ENCODE measurements at regions not wholly inside any gene's neighbourhood (a gene's known extent, or its start where the extent isn't known, plus 50 kb on each side); places are given as distances from the start of the nearest gene placed in this dataset.
"Not testable (repeated sequence)": the region's sequence is repeated elsewhere in the genome, so short reads cannot be mapped to it uniquely, and the experiment has no call there.

- CTCF ChIA-PET; H3K4me1 Mint-ChIP-seq; H3K27ac Mint-ChIP-seq; H3K36me3 Mint-ChIP-seq (ENCODE audit: low read depth); H3K27me3 Mint-ChIP-seq; POLR2A ChIA-PET; DNase-seq; H3K4me3 Mint-ChIP-seq: not testable (repeated sequence)
- peaks cover 13% of the 10 kb centered on the region for H3K9me3 Mint-ChIP-seq
Measured at GRCh38 chr21:10442018-10442417, 79.4 kb upstream of the TPTE start.

- CTCF ChIA-PET; H3K36me3 Mint-ChIP-seq (ENCODE audit: low read depth); H3K4me3 Mint-ChIP-seq; H3K27me3 Mint-ChIP-seq; H3K27ac Mint-ChIP-seq; H3K9me3 Mint-ChIP-seq; H3K4me1 Mint-ChIP-seq; POLR2A ChIA-PET; DNase-seq: not testable (repeated sequence)
Measured at GRCh38 chr21:10445685-10446084, 75.7 kb upstream of the TPTE start.

DNA sequence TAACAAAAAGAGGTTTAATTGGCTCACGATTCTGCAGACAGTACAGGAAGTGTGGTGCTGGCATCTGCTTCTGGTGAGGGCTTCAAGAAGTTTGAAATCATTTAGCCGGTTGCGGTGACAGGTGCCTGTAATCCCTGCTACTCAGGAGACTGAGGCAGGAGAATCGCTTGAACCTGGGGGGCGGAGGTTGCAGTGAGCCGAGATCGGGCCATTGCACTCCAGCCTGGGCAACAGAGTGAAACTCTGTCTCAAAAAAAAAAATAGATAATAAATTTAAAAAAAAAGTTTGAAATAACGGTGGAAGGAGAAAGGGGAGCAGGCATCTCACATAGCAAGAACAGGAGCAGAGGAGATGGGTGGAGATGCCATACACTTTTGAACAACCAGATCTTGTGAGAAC lies 71.9 kb upstream of the TPTE start:
- H3K4me3 Mint-ChIP-seq; H3K27ac Mint-ChIP-seq; H3K36me3 Mint-ChIP-seq (ENCODE audit: low read depth); POLR2A ChIA-PET; H3K4me1 Mint-ChIP-seq; DNase-seq; CTCF ChIA-PET; H3K27me3 Mint-ChIP-seq: not testable (repeated sequence)
- peaks cover 16% of the 10 kb centered on the region for H3K9me3 Mint-ChIP-seq

GRCh38 chr21:10451274-10451673 lies 70.1 kb upstream of the TPTE start:
- H3K27ac Mint-ChIP-seq; H3K27me3 Mint-ChIP-seq; POLR2A ChIA-PET; H3K4me3 Mint-ChIP-seq; H3K4me1 Mint-ChIP-seq; DNase-seq; H3K36me3 Mint-ChIP-seq (ENCODE audit: low read depth); H3K9me3 Mint-ChIP-seq; CTCF ChIA-PET: not testable (repeated sequence)

DNA sequence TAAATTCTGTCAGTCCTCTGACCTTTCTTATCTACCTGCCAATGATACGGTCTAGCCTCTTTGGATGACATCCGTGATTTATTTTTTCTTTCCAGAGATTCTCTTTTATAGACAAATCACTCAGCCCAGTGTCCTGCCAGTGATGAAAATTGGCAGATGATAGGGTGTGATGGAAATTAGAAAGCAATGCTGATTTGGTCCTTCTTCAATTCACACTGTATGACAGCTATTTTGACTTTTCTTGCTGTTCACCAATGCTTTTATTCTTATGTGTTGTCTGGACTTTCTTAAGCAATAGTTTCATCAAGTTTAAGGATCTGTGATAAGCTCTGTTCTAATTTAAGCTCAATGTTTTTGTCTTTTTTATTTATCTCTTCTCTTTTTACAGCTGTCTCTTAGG lies 63.6 kb upstream of the TPTE start:
- H3K4me3 Mint-ChIP-seq; POLR2A ChIA-PET; H3K36me3 Mint-ChIP-seq (ENCODE audit: low read depth); H3K27ac Mint-ChIP-seq; CTCF ChIA-PET; H3K27me3 Mint-ChIP-seq; DNase-seq; H3K4me1 Mint-ChIP-seq; H3K9me3 Mint-ChIP-seq: not testable (repeated sequence)

DNA sequence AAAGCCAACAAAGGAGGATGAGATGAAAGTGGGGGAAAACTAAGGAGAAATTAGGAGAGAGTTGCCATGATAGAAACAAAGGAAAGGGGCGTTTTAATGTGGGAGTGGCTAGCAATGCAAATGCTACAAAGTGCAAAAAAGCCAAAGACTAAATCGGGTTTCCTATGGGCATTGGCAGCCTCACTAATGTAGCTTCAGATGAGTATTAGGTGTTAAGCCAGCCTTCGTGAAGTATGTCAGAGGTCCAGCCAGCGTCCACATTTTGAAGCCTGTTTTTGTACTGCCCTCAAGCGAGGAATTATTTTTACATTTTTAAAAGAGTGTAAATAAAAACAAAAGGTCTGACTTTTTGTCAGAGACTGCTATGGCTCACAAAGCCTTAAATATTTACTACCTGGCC lies 60.4 kb upstream of the TPTE start:
- H3K4me3 Mint-ChIP-seq; H3K27me3 Mint-ChIP-seq; H3K36me3 Mint-ChIP-seq (ENCODE audit: low read depth); POLR2A ChIA-PET; H3K9me3 Mint-ChIP-seq; H3K27ac Mint-ChIP-seq; CTCF ChIA-PET; H3K4me1 Mint-ChIP-seq; DNase-seq: not testable (repeated sequence)

GRCh38 chr21:10461445-10461844 lies 59.9 kb upstream of the TPTE start:
- DNase-seq; POLR2A ChIA-PET; H3K9me3 Mint-ChIP-seq; H3K27ac Mint-ChIP-seq; H3K27me3 Mint-ChIP-seq; H3K4me3 Mint-ChIP-seq; H3K36me3 Mint-ChIP-seq (ENCODE audit: low read depth); H3K4me1 Mint-ChIP-seq; CTCF ChIA-PET: not testable (repeated sequence)

DNA sequence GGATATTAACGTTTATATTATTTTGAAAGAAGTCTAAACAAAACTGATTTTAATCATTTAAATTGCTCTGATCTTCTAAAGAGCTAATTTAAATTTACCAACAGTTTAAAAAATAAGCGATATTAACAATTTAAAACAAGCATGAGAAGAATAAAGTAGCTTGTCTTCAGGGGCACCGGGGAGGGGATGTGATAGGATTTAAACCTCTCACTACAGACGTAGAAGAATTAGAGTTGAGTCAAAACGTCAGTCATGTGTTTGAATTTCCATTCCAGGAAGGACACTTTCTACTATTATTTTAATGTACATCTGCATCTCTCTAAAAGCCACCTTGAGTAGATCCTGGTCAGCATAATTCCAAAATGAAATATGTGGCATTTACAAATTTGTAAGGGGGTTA lies 58.2 kb upstream of the TPTE start:
- Mint-ChIP-seq H3K4me3 (no peak overlapping the region), H3K27me3 (no peaks in the 10 kb centered on the region), H3K9me3 (no peaks in the 10 kb centered on the region), H3K36me3 (ENCODE audit: low read depth) (no peaks in the 10 kb centered on the region), H3K27ac (no peak overlapping the region), H3K4me1 (no peaks in the 10 kb centered on the region)
- ChIA-PET CTCF (no interaction called here), POLR2A (no interaction called here)
- no peak for DNase-seq

DNA sequence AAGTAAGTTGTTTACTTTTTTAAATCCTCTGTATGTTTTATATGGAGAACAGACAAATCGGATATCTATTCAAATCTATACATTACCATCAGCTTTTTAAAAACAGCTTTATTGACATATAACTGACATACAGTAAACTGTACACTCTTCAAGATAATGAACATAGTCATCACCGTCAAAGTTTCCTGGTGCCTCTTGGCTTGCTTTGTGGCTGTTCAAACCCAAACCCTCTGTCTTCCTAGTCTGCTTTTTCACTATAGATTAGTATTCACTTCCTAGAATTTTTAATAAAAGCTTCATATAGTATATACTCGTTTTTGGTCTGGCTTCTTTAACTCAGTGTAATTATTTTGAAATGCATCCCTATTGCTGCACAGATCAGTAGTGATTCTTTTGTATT lies 56.4 kb upstream of the TPTE start:
- H3K36me3 Mint-ChIP-seq (ENCODE audit: low read depth): no peaks in the 10 kb centered on the region
- H3K4me3 Mint-ChIP-seq: no peak overlapping the region
- H3K27me3 Mint-ChIP-seq: no peaks in the 10 kb centered on the region
- ChIA-PET CTCF (no interaction called here), POLR2A (no interaction called here)
- H3K4me1 Mint-ChIP-seq: no peaks in the 10 kb centered on the region
- H3K9me3 Mint-ChIP-seq: no peaks in the 10 kb centered on the region
- no peak overlapping the region for H3K27ac Mint-ChIP-seq
- DNase-seq: no peak

DNA sequence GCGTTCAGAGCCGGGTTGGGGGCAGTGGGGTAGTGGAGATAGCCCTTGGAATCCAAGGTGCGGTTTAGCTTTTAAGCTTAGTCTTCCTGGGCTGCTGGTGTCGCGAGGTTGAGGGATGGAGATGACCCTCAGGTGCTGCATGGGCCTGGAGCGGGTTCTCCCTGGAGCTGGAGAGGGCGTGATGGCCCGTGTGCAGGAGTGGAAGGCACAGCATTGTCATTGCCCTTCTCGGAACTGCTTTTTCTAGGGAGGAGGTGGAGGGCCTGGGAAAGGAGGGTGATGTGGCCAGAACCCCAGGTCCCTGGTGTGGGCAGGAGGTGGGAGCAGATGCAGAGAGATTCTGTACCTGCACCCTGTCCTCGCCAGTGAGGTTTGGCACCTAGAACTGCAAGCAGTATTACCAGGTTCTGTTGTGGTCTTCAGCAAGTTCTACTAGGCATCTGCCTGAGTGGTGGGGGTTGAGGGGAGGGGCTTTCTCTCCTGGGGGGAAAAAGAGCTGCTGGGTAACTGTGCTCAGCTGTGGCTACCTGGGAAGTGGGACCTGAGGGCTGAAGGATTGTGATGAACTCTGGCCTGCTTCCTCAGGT lies 55.8 kb upstream of the TPTE start:
- CTCF ChIA-PET; H3K4me3 Mint-ChIP-seq; H3K27ac Mint-ChIP-seq; H3K36me3 Mint-ChIP-seq (ENCODE audit: low read depth); H3K9me3 Mint-ChIP-seq; DNase-seq; H3K4me1 Mint-ChIP-seq; POLR2A ChIA-PET; H3K27me3 Mint-ChIP-seq: not testable (repeated sequence)

- H3K4me3 Mint-ChIP-seq: no peak overlapping the region
- no peaks in the 10 kb centered on the region for H3K27me3 Mint-ChIP-seq
- ChIA-PET CTCF (no interaction called here), POLR2A (no interaction called here)
- H3K9me3 Mint-ChIP-seq: no peaks in the 10 kb centered on the region
- H3K27ac Mint-ChIP-seq: no peak overlapping the region
- no peaks in the 10 kb centered on the region for H3K36me3 Mint-ChIP-seq (ENCODE audit: low read depth)
- no peaks in the 10 kb centered on the region for H3K4me1 Mint-ChIP-seq
- DNase-seq: no peak
Measured at GRCh38 chr21:10466200-10466599, 55.2 kb upstream of the TPTE start.

Data from activated CD4-positive, alpha-beta memory T cell treated with anti-CD3 and anti-CD28 coated beads, Interleukin-2, amount 10 ng/mL, durations not matched to agents 7 days and 5 days (primary cell).